Hepatic stellate cell (primary cell): ENCODE measurements at regions not wholly inside any gene's neighbourhood (a gene's known extent, or its start where the extent isn't known, plus 50 kb on each side); places are given as distances from the start of the nearest gene placed in this dataset.

Experiments used
- DNase-seq: peaks from one replicate; pipeline ENCODE4 v3.0.0; 2011; ENCODE audit warnings: low spot score

DNA sequence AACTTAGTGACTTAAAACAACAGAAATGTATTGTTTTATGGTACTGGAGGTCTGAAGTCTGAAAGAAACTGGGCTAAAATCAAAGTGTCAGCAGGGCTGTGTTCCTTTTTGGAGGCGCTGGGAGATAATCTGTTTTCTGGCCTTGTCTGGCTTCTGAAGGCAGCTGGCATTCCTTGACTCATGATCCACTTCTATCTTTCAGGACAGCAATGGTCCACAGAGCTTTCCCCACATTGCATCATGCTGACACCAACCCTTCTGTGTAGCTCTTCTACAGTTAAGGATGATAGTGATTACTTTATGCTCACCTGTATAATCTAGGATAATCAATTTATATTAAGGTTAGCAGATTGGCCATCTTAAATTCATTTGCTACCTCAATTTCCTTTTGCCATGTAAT, 392.1 kb downstream of the TDRD15 start:
- no peak for DNase-seq

DNA sequence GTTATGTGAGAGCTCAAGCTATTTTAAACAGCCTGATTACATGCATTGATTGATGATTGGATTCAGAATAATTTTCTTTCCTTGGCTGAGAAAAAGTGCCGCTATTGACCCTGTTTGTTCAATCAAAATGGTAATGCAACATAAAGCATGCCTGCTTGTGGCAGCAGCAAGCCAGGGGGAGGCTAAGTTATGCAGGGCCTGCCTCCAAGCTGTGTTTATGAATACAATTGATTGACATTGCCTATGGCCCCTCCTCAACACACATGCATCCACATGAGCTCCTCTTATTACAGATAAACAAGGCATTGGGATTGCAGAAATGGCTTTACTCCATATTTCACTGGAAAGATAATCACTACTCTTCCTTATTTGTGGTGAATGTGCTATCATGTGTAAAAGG, 395.6 kb downstream of the TDRD15 start:
- DNase-seq: no peak

DNA sequence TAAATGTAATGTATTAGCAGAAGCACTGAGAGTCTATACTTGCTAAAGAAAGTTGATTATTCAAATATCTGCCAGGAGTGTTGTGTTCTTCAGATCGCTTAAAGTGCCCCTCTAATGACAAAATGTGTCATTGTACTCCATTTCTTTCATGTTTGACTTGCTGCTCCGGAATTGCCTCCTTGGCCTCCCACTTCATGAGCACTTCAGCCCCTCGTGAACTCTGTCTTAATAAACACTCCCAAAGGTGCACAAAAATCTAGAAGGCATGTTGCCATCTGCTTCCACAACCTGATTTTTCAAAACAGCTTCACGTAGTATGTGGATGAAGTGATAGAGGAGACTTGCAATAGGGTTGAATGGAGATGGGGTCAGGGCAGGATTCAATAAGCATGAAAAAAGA, 396.1 kb downstream of the TDRD15 start:
- DNase-seq: no peak

DNA sequence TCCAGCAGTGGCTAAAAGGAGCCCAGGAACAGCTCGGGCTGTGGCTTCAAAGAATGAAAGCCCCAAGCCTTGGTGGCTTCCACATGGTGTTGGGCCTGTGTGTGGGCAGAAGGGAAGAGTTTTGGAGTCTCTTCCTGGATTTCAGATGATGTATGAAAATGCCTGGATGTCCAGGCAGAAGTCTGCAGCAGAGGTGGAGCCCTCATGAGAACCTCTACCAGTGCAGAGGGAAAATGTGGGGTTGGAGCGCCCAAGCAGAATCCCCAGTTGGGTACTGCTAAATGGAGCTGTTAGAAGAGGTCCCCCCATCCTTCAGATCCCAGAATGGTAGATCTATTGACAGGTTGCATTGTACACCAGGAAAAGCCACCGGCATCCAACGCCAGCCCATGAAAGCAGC, 412.1 kb downstream of the TDRD15 start:
- DNase-seq: no peak

DNA sequence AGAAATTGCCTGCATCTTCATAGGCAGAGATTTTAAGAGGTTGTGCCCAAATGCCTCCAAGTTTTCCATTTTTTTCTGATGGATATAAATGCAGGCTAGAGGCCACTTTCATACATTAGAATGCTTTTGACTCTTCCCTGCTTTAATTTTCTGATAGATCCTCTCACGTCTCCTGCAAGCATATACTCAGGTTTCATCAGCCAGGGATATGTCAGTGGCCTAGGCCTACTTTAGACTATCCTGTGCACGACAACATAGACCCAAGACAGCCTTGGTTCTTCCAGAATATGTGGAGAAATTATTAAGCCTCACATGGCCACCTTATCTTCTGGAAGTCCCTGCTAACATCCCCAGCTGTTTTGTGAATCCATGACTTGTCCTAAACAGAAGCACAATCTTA, 415.9 kb downstream of the TDRD15 start:
- no peak for DNase-seq

DNA sequence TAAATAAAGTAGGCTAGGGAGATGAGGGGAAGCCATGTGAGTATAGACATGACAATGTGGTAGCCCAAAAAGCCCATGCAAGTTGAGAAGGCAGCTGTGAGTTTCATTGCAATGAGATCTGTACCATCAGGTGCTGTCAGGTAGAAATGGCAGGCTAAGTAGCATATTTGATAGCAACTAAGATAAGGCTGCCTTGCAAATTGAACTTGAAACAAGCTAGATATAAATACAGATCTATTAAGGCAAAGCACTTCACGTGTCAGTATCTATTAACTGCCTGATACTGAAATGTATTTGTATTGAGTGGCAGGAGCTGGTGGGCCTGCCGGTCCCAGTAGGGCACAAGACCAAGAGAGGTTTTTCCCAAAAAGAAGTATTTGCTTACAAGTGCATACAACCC, 419.9 kb downstream of the TDRD15 start:
- DNase-seq: no peak

DNA sequence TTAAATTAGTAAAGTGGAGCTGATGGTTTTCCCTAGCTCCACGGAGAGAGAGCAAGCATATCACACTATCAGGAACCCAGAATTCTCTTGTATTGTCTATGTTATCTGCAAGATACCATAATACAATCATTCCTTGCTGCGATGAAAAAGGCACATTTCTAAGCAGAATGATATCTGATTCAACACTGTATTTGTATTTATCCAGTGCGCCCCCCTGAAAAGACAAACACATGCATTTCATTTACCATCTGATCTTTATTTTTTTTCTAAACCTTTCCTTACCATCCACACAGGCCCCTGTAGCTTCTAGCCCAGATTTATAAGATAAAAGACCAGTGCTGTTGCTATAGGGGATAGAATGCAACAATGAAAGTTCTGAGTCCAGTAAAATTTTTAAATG, 420.6 kb downstream of the TDRD15 start:
- DNase-seq: no peak

DNA sequence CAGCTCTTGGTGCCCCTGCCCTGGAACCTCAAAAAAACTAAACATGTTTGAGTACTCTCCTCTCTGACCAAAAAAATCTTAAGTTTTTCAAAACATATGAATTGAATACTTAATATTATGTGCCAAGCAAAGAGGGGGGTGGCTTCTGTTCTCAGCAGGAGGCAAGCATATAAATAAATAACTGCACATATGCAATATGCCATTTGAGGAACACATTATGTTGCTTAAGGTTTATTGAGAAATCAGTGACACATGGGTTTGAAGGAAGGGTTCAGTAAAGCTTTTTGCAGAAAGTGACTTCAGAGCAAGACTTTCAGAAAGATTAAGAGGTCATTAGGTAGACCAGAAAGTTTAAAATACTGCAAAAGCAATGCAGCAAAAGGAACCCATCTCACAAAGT, 429.2 kb downstream of the TDRD15 start:
- no peak for DNase-seq

DNA sequence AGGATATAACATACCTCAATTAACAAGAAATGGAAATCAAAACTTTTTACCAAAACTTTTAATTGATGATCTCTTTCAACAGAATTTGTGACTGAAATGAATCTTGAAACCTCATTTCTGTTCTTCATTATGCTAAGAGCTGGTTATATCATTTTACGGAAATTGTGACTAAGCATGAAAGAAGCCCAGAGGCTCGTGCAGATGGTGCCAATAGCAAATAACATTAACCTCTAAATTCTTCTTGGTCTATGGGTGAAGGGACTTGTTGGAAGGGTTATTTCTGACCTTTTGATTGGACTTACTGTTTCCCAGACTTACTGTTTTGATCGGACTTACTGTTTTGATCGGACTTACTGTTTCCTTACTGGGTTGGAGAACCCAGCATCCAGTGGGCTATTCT, 435.6 kb downstream of the TDRD15 start:
- no peak for DNase-seq

DNA sequence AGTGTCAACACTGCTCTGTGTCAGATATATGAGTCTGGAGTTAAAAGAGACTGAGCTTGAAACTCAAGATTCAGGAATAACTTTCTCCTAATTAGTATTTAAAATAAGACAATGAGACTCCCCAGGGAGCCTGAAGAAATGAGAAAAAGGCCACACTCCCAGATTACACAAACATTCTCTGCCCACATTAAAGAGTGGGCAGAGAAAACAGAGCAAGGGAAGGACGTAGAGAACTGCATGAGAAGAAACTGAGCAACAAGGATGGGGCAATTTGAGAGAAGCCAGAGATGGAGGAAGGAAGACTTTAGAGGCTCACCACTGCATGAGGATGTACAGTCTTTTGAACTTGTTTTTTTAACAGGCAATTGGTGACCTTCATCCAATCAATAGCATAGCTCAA, 438.2 kb downstream of the TDRD15 start:
- no peak for DNase-seq

DNA sequence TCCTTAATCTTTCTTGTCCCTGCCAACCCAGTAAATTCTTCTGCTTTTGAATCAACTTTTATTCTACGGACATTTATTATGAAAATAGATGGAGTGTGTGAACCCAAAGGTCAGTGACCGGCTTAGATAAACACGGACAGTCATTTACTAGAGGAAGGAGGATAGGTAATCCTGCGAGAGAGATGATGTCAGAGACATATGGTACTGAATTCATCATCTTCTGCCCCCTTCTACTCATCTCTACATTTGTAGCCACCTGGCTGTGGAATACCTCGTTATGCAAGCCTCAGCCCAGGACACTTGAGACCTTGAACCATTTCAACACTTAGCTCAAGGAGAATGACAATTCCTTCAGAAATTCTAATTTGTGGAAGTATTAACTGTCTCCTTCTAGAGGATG, 443.6 kb downstream of the TDRD15 start:
- no peak for DNase-seq

DNA sequence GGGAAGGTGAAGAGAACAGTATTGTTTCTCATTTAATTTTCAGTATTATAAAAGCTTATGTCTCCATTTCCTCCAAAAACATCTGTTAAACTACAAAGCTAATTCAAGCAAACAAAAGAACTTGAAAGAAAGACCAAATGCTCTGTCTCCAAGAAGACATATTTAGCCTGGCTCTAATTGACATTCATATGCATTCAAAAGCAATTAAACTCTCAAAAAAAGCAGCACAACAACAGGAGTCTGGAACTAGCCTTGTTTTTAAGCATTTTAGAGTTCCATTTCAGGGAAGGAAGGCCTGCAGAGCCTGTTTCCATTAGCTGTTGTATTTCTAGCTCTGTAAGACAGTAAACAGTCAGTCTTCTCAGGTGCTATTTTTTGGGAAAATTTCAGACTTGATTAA, 447.9 kb downstream of the TDRD15 start:
- DNase-seq: no peak

DNA sequence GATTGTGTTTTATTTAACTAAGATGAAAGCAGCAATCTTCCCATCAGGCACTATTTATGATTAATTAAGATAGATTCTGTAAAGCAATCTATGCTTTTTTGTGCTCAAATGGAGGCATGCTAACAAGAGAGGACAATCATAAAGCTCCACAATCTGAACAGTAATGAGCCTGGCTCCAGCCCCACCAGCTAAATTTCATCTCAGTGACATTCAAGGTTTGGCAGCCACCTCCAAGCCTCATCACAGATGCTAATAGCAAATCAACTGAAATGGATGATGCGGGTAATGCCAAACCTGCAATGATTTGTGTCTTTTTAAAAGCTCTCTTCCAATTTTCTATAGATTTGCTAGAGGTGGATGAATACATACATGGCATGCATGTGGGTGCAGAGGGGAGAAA, 456.6 kb downstream of the TDRD15 start:
- no peak for DNase-seq

DNA sequence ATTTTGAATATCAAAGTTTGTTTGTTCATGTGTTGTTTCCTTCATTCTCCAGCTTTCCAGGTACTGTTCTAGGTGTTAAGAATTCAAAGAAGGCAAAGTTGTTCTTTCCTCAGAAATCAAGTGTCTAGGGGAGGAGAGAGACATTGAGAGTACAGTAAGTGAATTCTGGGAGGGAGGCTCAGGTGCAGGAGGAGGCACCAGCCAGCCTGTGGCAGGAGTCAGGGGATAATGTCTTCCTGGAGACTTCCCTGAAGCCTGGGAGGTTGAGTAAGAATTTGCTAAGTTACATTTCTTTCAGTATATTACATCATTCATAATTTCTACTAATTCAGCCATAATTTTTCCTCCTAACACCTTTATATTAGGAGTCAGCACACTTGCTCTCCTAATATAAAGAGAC, 462.1 kb downstream of the TDRD15 start:
- no peak for DNase-seq

DNA sequence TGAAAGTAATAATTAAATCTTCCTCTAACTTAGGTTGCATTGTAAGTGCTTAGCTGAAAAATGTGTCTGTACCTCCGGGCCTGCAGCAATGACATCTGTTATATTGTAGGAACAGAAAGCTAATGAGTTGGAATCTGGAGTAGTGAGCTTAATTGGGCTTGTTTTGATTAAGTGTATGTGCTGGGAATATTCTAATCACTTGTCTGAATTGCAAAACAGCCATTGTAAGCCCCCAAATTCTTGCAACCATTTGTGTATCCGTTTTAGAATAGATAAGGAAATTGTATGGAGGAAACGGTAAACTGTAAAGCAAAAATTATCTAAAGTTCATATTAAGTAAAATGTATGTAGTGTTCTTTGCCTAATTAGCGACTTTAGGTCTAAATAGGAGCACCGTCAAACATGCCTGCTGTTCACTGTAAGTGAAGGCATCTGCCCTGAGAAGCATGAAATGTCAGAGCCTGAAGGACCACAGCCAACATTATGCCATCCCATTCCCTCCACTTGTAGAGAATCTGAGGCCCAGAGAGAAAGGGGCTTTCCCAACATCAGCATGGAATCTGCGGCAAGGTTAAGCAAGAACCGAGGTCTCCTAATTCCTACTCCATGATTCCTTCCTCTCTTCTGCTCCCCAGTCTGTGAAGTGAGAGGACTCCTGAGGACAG, 466.4 kb downstream of the TDRD15 start:
- no peak for DNase-seq

DNA sequence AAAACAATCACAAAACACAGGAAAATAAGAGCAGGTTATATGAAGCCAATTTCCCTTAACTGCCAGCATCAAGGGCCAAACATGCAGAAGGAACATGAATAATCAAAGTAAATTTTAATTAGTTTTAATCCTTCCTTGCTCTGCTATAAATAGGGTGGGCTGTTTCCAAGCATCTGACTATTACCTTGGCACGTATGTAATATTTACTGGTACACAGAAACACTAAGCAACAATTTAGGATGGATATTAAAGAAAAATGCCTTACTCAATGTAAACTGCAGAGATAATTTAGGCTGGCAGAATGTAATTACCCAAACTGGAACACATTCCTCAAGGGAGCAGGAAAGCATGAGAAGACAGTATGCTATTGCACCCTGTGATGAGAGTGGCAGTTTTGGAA, 468.2 kb downstream of the TDRD15 start:
- no peak for DNase-seq

DNA sequence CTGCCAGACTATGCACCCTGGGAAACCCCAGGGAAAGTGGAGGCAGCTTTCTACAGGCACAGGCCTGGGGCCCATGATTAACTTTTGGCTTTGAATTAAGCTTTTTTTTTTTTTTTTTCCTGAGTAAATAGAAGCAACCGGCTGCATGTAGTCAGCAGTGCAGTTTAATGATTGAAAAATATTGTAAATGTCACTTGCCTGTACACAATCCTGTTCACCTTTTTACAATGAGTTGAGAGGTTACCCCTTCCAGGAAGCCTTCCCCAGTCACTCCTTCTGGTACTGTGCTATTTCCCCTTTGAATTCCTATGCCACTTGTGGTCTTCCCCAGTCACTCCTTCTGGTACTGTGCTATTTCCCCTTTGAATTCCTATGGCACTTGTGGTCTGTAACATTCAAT, 475.6 kb downstream of the TDRD15 start:
- no peak for DNase-seq

DNA sequence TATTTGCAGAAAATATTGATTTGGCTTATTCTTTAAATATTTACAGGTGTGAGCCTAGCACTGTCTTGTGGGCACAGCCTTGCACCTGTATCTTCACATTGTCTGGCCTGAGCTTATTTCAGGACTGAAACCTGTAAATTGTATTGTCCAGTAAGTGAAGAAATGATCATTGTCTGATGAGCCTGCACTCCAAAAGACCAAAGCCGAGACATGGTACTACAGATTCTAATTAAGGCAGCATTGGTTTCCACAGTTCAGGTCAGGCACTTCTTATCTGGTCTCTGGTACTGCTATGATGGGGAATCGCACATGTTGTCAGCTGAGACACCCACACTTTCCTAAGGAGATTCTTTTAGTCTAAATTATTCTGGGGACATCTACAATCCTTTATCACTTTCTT, 479.0 kb downstream of the TDRD15 start:
- DNase-seq: no peak

DNA sequence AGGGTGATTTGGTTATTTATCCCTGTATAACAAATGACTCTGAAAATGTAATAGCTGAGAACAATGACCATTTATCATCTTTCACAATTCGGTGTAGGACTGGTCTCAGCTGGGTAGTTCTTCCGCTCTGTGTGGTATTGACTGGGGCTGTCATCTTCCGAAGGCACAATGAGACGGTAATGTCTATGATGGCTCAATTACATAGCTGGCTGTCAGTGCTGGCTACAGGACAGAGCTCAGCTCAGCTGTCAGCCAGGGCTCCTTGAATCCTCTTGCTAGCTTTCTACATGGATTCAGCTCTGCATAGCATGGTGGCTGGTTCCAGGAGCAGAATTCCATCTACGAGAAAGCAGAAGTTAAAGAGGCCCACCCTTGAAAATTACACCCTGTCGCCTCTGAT, 483.8 kb downstream of the TDRD15 start:
- DNase-seq: no peak

DNA sequence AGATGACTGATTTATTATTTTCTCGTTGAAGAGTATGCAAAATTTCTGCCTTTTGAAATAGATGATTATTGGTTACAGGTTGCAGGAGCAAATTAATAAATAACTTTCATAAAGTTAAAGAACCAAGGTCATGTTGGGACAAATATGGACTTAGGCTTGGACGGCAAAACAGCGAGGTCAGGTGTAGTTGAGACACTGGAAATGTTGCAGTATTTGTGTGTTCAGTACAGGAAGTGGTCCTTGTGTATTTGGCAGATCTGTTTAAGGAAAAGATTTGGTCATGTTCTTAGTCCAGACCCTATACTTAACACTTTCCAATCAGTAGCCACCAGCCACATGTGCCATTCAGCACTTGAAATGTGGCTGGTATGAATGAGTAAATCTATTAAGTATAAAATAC, 486.5 kb downstream of the TDRD15 start:
- DNase-seq: no peak

DNA sequence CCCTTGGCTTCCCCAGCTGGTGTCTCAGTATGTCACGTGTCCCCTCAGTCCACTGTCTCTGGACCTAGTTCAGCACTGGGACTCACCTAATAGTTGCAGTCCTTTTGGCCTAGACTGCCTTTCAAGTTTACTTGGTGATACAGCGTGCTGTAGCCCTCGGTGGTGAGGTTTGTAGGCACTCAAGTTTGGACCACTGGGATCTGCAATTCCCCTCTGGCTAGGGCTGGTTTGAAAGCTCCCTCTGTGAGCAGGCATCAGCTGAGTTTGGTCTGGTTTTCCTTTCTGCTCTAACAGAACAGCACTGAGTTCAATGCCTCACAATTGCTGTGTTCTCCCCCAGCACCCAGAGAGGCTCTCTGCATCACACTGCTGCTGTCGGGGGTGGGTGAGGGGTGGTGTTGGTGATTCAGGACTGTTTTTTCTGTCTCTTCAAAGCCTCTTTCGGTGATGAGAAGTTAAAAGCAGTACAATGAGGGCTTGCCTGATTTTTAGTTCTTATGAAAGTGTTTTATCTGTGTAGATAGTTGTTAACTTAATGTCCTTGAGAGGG, 494.2 kb downstream of the TDRD15 start:
- DNase-seq: no peak

DNA sequence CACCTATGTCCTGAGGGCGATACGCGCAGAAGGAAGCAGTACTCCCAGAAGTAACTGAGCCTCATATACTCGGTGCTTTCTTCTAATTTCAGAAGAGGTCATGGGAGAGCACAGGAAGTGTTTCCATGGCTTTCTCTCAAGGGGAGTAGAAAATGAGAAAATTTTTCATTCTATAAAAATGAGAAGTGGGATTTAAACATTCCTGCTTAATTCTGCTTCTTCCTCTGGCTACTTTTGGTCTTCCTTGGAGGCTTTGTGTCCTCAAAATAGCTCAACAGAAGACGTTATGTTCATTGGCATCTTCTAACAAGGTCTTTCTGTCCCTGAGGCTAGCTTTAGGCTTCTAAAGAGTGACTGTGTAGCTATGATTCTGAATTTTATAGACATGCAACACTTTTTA, 497.0 kb downstream of the TDRD15 start:
- no peak for DNase-seq

DNA sequence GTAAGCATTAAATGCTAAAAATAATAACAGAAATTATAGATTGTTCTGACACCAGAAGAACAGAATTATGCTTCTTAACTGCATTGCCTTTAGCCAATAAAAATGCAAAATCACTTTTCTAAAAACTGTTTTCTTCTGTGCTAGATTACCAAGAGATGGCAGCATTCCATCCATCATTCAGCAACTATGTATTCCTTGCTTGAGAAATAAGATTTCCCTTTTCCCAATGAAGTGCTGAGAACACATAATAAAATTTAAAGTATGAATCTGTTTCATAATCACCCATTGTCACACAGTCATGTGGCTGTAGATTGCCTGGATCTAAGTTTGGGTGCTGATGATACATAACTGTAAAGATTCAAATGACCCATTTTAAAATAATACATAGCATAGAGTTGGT, 504.2 kb downstream of the TDRD15 start:
- DNase-seq: no peak

DNA sequence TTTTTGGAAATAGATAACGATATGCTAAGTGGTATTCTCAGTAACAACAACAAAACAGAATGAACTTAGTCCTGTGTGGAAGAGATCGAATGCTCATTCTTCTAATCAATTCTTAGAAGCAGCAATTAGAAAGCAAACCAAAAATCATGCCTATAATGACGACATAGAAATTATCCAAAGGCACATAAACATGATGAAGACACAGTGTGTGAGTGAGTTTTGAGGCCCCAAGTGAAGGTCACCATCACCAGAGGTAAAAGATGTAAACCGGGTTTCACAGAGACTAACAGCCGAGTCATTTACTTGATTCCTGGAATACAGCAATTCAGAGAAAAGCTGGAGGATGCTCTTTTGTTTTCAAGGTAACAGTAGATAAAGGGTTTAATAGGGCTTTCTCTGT, 509.2 kb downstream of the TDRD15 start:
- no peak for DNase-seq

DNA sequence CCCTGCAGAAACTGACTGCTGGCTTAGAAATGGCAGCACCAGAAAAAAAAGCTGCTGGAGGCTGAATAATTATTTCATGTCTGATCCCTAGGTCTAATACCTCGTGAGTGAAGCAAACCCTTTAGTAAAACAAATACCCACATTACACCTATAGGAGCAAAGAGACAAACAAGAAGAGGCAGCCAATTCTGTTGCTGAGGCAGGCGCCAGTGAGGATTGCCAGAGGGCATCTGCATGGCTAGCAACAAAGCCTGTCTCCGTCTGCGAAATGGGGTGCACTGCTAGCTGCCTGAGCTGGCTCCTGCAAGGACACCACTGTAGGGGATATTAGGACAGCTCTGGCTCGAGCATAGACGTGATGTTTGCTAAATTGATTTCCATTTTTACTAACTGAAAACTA, 509.7 kb downstream of the TDRD15 start:
- DNase-seq: no peak
